ENCODE measurements at regions not wholly inside any gene's neighbourhood (a gene's known extent, or its start where the extent isn't known, plus 50 kb on each side); places are given as distances from the start of the nearest gene placed in this dataset.
"Not testable (repeated sequence)": the region's sequence is repeated elsewhere in the genome, so short reads cannot be mapped to it uniquely, and the experiment has no call there.

DNA sequence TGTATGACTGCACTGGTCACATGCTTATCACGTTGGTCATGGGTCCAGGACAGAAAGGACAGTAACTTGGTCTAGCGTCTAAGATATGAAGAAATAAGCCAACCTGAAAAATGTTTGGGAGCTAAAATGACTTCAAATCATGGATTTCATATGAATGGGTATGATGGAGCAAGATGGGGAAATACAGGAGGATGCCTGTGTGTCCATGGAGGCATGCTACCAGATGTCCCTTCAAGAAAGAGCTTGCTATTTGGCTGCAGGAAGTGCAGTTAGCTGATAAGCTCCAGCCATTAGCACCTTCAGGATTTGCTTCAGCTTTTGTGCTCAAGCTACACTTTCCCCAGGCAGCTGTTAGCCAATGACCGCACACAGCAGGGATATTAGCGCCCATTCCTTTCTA, 164.6 kb upstream of the THBS1 start:
- TF ChIP-seq, protein P1, sequence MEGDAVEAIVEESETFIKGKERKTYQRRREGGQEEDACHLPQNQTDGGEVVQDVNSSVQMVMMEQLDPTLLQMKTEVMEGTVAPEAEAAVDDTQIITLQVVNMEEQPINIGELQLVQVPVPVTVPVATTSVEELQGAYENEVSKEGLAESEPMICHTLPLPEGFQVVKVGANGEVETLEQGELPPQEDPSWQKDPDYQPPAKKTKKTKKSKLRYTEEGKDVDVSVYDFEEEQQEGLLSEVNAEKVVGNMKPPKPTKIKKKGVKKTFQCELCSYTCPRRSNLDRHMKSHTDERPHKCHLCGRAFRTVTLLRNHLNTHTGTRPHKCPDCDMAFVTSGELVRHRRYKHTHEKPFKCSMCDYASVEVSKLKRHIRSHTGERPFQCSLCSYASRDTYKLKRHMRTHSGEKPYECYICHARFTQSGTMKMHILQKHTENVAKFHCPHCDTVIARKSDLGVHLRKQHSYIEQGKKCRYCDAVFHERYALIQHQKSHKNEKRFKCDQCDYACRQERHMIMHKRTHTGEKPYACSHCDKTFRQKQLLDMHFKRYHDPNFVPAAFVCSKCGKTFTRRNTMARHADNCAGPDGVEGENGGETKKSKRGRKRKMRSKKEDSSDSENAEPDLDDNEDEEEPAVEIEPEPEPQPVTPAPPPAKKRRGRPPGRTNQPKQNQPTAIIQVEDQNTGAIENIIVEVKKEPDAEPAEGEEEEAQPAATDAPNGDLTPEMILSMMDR (IDR thresholded peaks at IDR 0.05) = no peak
- WGBS, 2 donors = 96% methylated on average over 4 of the region's 4 CpGs
- ATAC-seq (no peak), DNase-seq (no peak)
- intact Hi-C loops (cut with DNase I) = no loop called here
- Histone ChIP-seq H3K27me3 (no peaks in the 10 kb centered on the region), H3K36me3 (no peaks in the 10 kb centered on the region), H3K4me1 (peaks cover 0 to 33% (median 0%) of the 10 kb centered on the region in 9 donors), H3K9me3 (peaks cover 0 to 6% (median 0%) of the 10 kb centered on the region in 11 donors), H3K27ac (no peak overlapping the region), H3K4me3 (no peak overlapping the region)

DNA sequence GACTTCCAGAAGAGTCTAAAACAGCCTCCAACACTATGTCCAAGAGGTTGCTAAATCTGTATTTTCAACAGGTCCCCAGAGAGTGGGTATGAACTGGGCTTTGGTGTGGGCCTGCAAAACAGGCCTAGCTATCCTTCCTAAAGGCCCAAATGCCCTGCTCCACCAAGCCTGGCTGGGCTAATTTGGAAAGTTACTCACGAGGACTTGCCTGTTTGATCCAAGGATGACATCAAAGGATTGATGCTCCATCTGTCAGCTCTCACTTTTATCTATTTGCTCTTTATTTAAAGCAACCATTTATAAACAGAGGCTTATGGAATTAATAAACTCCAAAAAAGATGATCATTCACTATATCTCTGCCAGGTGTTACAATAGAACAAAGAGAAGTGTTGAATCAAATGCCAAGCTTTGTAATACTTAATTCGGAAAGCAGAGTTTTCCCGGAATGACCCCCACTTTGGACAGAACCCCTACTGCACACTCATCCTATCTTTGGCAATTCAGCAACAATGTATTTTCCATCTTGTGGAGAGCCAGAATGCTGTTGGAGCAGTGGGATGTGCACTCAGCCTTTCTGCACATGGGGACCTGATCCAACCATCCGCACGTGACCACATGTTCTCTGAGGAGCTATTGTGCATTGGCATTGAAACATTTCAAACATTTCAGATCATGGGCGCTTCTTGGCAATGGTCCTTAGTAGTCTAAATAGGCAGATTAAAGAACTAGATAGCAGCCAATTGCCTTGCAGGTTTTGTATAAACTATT, 163.3 kb upstream of the THBS1 start:
- Histone ChIP-seq H3K4me1 (peaks cover 0 to 20% (median 0%) of the 10 kb centered on the region in 9 donors), H3K27ac (no peak overlapping the region), H3K27me3 (no peaks in the 10 kb centered on the region), H3K4me3 (no peak overlapping the region), H3K9me3 (peaks cover 0 to 6% (median 0%) of the 10 kb centered on the region in 11 donors), H3K36me3 (no peaks in the 10 kb centered on the region)
- WGBS, 2 donors = 73 to 78% methylated on average over 6 of the region's 6 CpGs
- TF ChIP-seq, protein P1 (IDR thresholded peaks at IDR 0.05) = no peak
- intact Hi-C loops (cut with DNase I) = no loop called here
- ATAC-seq (no peak), DNase-seq (no peak)

DNA sequence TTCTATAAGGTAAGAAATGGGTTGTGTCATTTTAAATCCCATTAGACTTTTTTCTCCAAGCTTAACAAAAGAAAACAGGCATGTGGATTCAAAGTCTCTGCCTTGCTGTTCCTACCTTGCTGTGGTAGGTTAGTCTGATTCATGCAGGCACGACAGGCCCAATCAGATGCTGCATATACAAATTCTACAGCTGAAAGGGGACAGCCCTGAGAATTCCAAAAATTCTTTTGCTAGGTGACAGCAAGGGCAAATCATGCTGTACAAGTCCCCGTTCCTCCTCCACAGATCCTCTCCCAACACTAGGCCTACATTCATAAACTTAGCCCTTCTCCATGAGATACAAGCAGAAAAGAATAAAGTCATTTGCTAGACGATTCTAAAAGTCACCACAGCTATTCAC, 161.2 kb upstream of the THBS1 start:
- no peak overlapping the region for H3K27ac ChIP-seq
- peaks cover 0 to 6% (median 0%) of the 10 kb centered on the region in 11 donors for H3K9me3 ChIP-seq
- DNase-seq (no peak), ATAC-seq (no peak)
- intact Hi-C loops (cut with DNase I) = no loop called here
- no peaks in the 10 kb centered on the region for H3K36me3 ChIP-seq
- peaks cover 0 to under 1% (median 0%) of the 10 kb centered on the region in 9 donors for H3K4me1 ChIP-seq
- TF ChIP-seq, protein P1 (IDR thresholded peaks at IDR 0.05) = no peak
- H3K4me3 ChIP-seq = no peak overlapping the region
- 60 to 62% methylated on average over 3 of the region's 3 CpGs for WGBS, 2 donors
- no peaks in the 10 kb centered on the region for H3K27me3 ChIP-seq

DNA sequence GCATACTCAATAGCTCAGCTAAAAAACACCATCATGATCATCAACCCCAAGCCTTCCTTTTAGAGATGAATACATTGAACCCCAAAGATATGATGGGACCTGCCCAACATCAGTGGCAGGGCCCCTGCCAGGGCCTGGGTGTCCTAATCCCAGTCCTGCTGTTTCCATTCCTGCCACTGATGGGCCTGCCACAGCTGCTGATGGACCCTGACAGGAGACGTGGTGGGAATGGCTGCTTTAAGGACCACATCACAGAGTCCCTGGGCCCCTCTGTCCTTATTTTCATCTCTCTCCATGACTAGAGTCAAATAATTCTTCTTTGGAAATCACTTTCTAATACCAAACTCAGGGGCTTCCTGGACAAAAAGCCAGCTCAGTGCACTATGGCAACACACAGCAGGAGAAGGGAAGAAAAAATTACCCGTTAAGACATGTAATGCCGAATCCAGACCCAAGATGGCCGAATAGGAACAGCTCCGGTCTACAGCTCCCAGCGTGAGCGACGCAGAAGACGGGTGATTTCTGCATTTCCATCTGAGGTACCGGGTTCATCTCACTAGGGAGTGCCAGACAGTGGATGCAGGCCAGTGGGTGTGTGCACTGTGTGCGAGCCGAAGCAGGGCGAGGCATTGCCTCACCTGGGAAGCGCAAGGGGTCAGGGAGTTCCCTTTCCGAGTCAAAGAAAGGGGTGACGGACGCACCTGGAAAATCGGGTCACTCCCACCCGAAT, 160.6 kb upstream of the THBS1 start:
- ATAC-seq; H3K27me3 ChIP-seq; H3K4me3 ChIP-seq; H3K4me1 ChIP-seq; DNase-seq; H3K36me3 ChIP-seq; intact Hi-C loops (cut with DNase I); H3K27ac ChIP-seq; H3K9me3 ChIP-seq: not testable (repeated sequence)
- WGBS, 2 donors = 93 to 96% methylated on average over 14 to 16 of the region's 19 CpGs

DNA sequence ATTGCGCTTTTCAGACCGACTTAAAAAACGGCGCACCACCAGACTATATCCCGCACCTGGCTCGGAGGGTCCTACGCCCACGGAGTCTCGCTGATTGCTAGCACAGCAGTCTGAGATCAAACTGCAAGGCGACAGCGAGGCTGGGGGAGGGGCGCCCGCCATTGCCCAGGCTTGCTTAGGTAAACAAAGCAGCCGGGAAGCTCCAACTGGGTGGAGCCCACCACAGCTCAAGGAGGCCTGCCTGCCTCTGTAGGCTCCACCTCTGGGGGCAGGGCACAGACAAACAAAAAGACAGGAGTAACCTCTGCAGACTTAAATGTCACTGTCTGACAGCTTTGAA, 160.1 kb upstream of the THBS1 start:
- intact Hi-C loops (cut with DNase I); DNase-seq; H3K4me1 ChIP-seq; H3K27me3 ChIP-seq; H3K27ac ChIP-seq; H3K36me3 ChIP-seq; H3K4me3 ChIP-seq; ATAC-seq; H3K9me3 ChIP-seq: not testable (repeated sequence)
- WGBS, 2 donors = 78 to 97% methylated on average over 7 to 14 of the region's 14 CpGs

Data from heart right ventricle (tissue), 16 donors.